ENCODE measurements at regions not wholly inside any gene's neighbourhood (a gene's known extent, or its start where the extent isn't known, plus 50 kb on each side); places are given as distances from the start of the nearest gene placed in this dataset.
A peak's percentile ranks its signal among the peaks of the same experiment; 100 is the strongest.
"Not testable (repeated sequence)": the region's sequence is repeated elsewhere in the genome, so short reads cannot be mapped to it uniquely, and the experiment has no call there.

GRCh38 chr2:84116143-84116542 lies 342.9 kb downstream of the SUCLG1 start:
- no peak for DNase-seq
- no peak for TF ChIP-seq GATA1 (IDR thresholded peaks at IDR 0.05; ENCODE audit: low read depth, low read length)

GRCh38 chr2:84115173-84115857 lies 343.8 kb downstream of the SUCLG1 start:
- no peak for TF ChIP-seq GATA1 (IDR thresholded peaks at IDR 0.05; ENCODE audit: low read depth, low read length)
- TF ChIP-seq POLR2A (IDR thresholded peaks at IDR 0.05; ENCODE audit: low read length), result no peak
- DNase-seq, result no peak

GRCh38 chr2:84103816-84104527 lies 355.1 kb downstream of the SUCLG1 start:
- DNase-seq, result not testable (repeated sequence)

GRCh38 chr2:84102274-84102673 lies 356.8 kb downstream of the SUCLG1 start:
- TF ChIP-seq GATA1 (IDR thresholded peaks at IDR 0.05; ENCODE audit: low read depth, low read length) (no peak), POLR2A (IDR thresholded peaks at IDR 0.05; ENCODE audit: low read length) (no peak)
- no peak for DNase-seq

- TF ChIP-seq POLR2A (IDR thresholded peaks at IDR 0.05; ENCODE audit: low read length) (no peak), GATA1 (IDR thresholded peaks at IDR 0.05; ENCODE audit: low read depth, low read length) (no peak)
- DNase-seq, result no peak
These were observed 370.4 kb downstream of the SUCLG1 start for GRCh38 chr2:84088656-84089055.

- TF ChIP-seq POLR2A (IDR thresholded peaks at IDR 0.05; ENCODE audit: low read length), result no peak
- no peak for DNase-seq
These were observed 373.5 kb downstream of the SUCLG1 start for GRCh38 chr2:84085562-84085961.

- no peak for TF ChIP-seq GATA1 (IDR thresholded peaks at IDR 0.05; ENCODE audit: low read depth, low read length)
- DNase-seq, result no peak
These were observed 374.2 kb downstream of the SUCLG1 start for GRCh38 chr2:84084856-84085255.

GRCh38 chr2:84083984-84084383 lies 375.1 kb downstream of the SUCLG1 start:
- DNase-seq, result no peak
- TF ChIP-seq POLR2A (IDR thresholded peaks at IDR 0.05; ENCODE audit: low read length), result no peak
- TF ChIP-seq GATA1 (IDR thresholded peaks at IDR 0.05; ENCODE audit: low read depth, low read length), result no peak

- DNase-seq, result no peak
- TF ChIP-seq POLR2A (IDR thresholded peaks at IDR 0.05; ENCODE audit: low read length) (no peak), GATA1 (IDR thresholded peaks at IDR 0.05; ENCODE audit: low read depth, low read length) (no peak)
These were observed 380.6 kb downstream of the SUCLG1 start for GRCh38 chr2:84078471-84078870.

GRCh38 chr2:84077496-84077895 lies 381.6 kb downstream of the SUCLG1 start:
- DNase-seq, result peak; percentile 20 to 37
- TF ChIP-seq GATA1 (IDR thresholded peaks at IDR 0.05; ENCODE audit: low read depth, low read length) (no peak), POLR2A (IDR thresholded peaks at IDR 0.05; ENCODE audit: low read length) (no peak)

- DNase-seq, result no peak
- TF ChIP-seq POLR2A (IDR thresholded peaks at IDR 0.05; ENCODE audit: low read length) (no peak), GATA1 (IDR thresholded peaks at IDR 0.05; ENCODE audit: low read depth, low read length) (no peak)
These were observed 388.0 kb downstream of the SUCLG1 start for GRCh38 chr2:84071050-84071449.

- DNase-seq, result no peak
- TF ChIP-seq POLR2A (IDR thresholded peaks at IDR 0.05; ENCODE audit: low read length) (no peak), GATA1 (IDR thresholded peaks at IDR 0.05; ENCODE audit: low read depth, low read length) (no peak)
These were observed 393.2 kb downstream of the SUCLG1 start for GRCh38 chr2:84065857-84066256.

GRCh38 chr2:84057917-84058560 lies 401.0 kb downstream of the SUCLG1 start:
- no peak for TF ChIP-seq GATA1 (IDR thresholded peaks at IDR 0.05; ENCODE audit: low read depth, low read length)
- no peak for TF ChIP-seq POLR2A (IDR thresholded peaks at IDR 0.05; ENCODE audit: low read length)
- DNase-seq, result peak in 1 of 2 experiments; percentile 42

GRCh38 chr2:84055816-84056215 lies 403.3 kb downstream of the SUCLG1 start:
- TF ChIP-seq GATA1 (IDR thresholded peaks at IDR 0.05; ENCODE audit: low read depth, low read length), result no peak
- TF ChIP-seq POLR2A (IDR thresholded peaks at IDR 0.05; ENCODE audit: low read length), result no peak
- DNase-seq, result no peak

- DNase-seq, result not testable (repeated sequence)
These were observed 404.5 kb downstream of the SUCLG1 start for GRCh38 chr2:84054577-84054976.
